Neural cell (in vitro differentiated cells): ENCODE measurements at regions not wholly inside any gene's neighbourhood (a gene's known extent, or its start where the extent isn't known, plus 50 kb on each side); places are given as distances from the start of the nearest gene placed in this dataset.

Experiments
- CTCF ChIP-seq: fragments of 450-650 bp; IDR thresholded peaks from 2 replicates; pipeline ENCODE4 v1.5.1; 2014; ENCODE audit warnings: antibody characterized with exemption, mild to moderate bottlenecking, moderate library complexity; ENCODE audit not compliant: poor library complexity, severe bottlenecking
- EP300 ChIP-seq: fragments of 450-650 bp; conservative IDR thresholded peaks from 2 replicates; pipeline ENCODE4 v1.6.1; 2014; ENCODE audit warnings: antibody characterized with exemption, mild to moderate bottlenecking, moderate library complexity; ENCODE audit not compliant: poor library complexity, severe bottlenecking
- EZH2 ChIP-seq: fragments of 200-600, 300-800 bp; shearing (Covaris generic), sonication (generic); IDR thresholded peaks from 2 replicates; pipeline ENCODE4 v1.6.1; 2014; ENCODE audit warnings: antibody characterized with exemption, low read length, borderline replicate concordance, mild to moderate bottlenecking; ENCODE audit not compliant: insufficient read depth, poor library complexity, severe bottlenecking
- POLR2AphosphoS5 ChIP-seq: IDR thresholded peaks from 2 replicates; pipeline ENCODE4 v1.6.1; 2012
- RAD21 ChIP-seq: fragments of 450-650 bp; conservative IDR thresholded peaks from 2 replicates; pipeline ENCODE4 v1.6.1; 2014; ENCODE audit warnings: antibody characterized with exemption, mild to moderate bottlenecking, moderate library complexity
- REST ChIP-seq: IDR thresholded peaks from 2 replicates; pipeline ENCODE4 v1.6.1; 2012; ENCODE audit warnings: borderline replicate concordance
- SMC3 ChIP-seq: fragments of 450-650 bp; conservative IDR thresholded peaks from 2 replicates; pipeline ENCODE4 v1.6.1; 2014; ENCODE audit warnings: antibody characterized with exemption, mild to moderate bottlenecking, moderate library complexity; ENCODE audit not compliant: poor library complexity
- TAF1 ChIP-seq: IDR thresholded peaks from 2 replicates; pipeline ENCODE4 v1.6.1; 2012; ENCODE audit warnings: low read depth

GRCh38 chr4:177005674-177006230, 213.0 kb upstream of the VEGFC start:
- TF ChIP-seq TAF1 = no peak
- no peak for TF ChIP-seq REST
- no peak for TF ChIP-seq CTCF
- no peak for TF ChIP-seq POLR2AphosphoS5
- no peak for TF ChIP-seq EP300
- no peak for TF ChIP-seq RAD21
- TF ChIP-seq EZH2 = no peak
- TF ChIP-seq SMC3 = no peak
